CD4-positive, CD25-positive, alpha-beta regulatory T cell (primary cell): ENCODE measurements at regions not wholly inside any gene's neighbourhood (a gene's known extent, or its start where the extent isn't known, plus 50 kb on each side); places are given as distances from the start of the nearest gene placed in this dataset.
A peak's percentile ranks its signal among the peaks of the same experiment; 100 is the strongest.

ENCODE experiments used
- ATAC-seq, 2 donors: fragments of 150-1000 bp; cut with Tn5 transposase; one replicate each; pipeline ENCODE4 v1.10.0; 2021; ENCODE audit warnings: low read depth in 2 of 2, moderate number of reproducible peaks in 2 of 2, moderate library complexity in 1 of 2
- DNase-seq, 3 donors: peaks; one replicate each; pipeline versions ENCODE4 v3.0.0 to v3.0.0-alpha.2; 2012 to 2022; ENCODE audit warnings: mixed read lengths in 1 of 3
- H3K27ac ChIP-seq: one replicate; pipeline ENCODE4 v1.7.0; 2013; ENCODE audit warnings: mild to moderate bottlenecking, low read length; ENCODE audit not compliant: insufficient read depth, poor library complexity, severe bottlenecking
- H3K27me3 ChIP-seq: one replicate; pipeline ENCODE4 v1.7.0; 2013; ENCODE audit warnings: low read length; ENCODE audit not compliant: control insufficient read depth, insufficient read depth
- H3K36me3 ChIP-seq: one replicate; pipeline ENCODE4 v1.7.0; 2013; ENCODE audit warnings: mild to moderate bottlenecking, low read length, moderate library complexity; ENCODE audit not compliant: control insufficient read depth, insufficient read depth
- H3K4me1 ChIP-seq: 2 replicates; pipeline ENCODE4 v1.7.0; 2013; ENCODE audit warnings: mild to moderate bottlenecking, low read length; ENCODE audit not compliant: insufficient read depth, control insufficient read depth, poor library complexity, severe bottlenecking
- H3K4me3 ChIP-seq: one replicate; pipeline ENCODE4 v1.7.0; 2013; ENCODE audit warnings: low read depth, mild to moderate bottlenecking, low read length, moderate library complexity
- H3K9me3 ChIP-seq, 2 experiments: 1 replicate in 1 of 2; 2 replicates in 1 of 2; pipeline ENCODE4 v1.7.0; 2013; ENCODE audit warnings: low read length in 2 of 2, mild to moderate bottlenecking in 1 of 2, moderate library complexity in 1 of 2; ENCODE audit not compliant: control insufficient read depth in 2 of 2
- H3K27ac Mint-ChIP-seq, 3 donors: one replicate each; pipeline ENCODE4 v1.8.0; 2020 to 2022; ENCODE audit warnings: mild to moderate bottlenecking in 3 of 3, mixed read lengths in 3 of 3, moderate library complexity in 2 of 3
- H3K27me3 Mint-ChIP-seq: one replicate; pipeline ENCODE4 v1.8.0; 2022; ENCODE audit warnings: mild to moderate bottlenecking, mixed read lengths
- H3K36me3 Mint-ChIP-seq: one replicate; pipeline ENCODE4 v1.8.0; 2020; ENCODE audit warnings: mixed read lengths
- H3K4me1 Mint-ChIP-seq, 4 donors: one replicate each; pipeline ENCODE4 v1.8.0; 2020 to 2022; ENCODE audit warnings: mixed read lengths in 4 of 4, mild to moderate bottlenecking in 1 of 4
- H3K4me3 Mint-ChIP-seq, 4 donors: one replicate each; pipeline ENCODE4 v1.8.0; 2020 to 2022; ENCODE audit warnings: mild to moderate bottlenecking in 4 of 4, mixed read lengths in 4 of 4, moderate library complexity in 3 of 4
- H3K9me3 Mint-ChIP-seq, 7 donors: one replicate each; pipeline ENCODE4 v1.8.0; 2020 to 2022; ENCODE audit warnings: mixed read lengths in 7 of 7, mild to moderate bottlenecking in 3 of 7, moderate library complexity in 2 of 7

DNA sequence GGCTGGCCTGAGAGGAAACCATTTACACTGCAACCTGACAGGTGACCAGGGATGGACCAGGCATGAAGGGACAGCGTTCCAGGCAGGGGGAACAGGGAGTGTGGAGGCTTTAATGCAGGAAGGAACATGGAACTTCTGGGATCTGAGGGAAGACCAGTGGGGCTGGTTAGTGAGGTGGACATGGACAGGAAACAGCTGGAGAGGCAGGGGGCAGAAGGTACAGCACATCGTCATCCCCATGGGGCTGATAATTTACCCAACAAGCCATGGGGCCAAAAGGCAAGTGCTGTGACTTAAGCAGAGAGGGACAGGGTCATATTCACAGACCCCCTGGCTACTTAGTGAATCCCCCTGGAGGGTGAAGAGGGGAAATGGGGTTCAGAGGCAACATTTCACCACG lies 77.0 kb upstream of the LARS2 start:
- DNase-seq (no peak), ATAC-seq (no peak)
- Mint-ChIP-seq H3K27me3 (peaks cover 27% of the 10 kb centered on the region), H3K4me1 (no peaks in the 10 kb centered on the region), H3K4me3 (no peak overlapping the region), H3K9me3 (peaks cover 0 to 4% (median 0%) of the 10 kb centered on the region in 7 donors), H3K27ac (no peak overlapping the region), H3K36me3 (no peaks in the 10 kb centered on the region)
- Histone ChIP-seq H3K4me1 (no peaks in the 10 kb centered on the region), H3K36me3 (no peaks in the 10 kb centered on the region), H3K27me3 (peaks cover 3% of the 10 kb centered on the region), H3K9me3 (no peaks in the 10 kb centered on the region), H3K27ac (no peak overlapping the region), H3K4me3 (no peak overlapping the region)

DNA sequence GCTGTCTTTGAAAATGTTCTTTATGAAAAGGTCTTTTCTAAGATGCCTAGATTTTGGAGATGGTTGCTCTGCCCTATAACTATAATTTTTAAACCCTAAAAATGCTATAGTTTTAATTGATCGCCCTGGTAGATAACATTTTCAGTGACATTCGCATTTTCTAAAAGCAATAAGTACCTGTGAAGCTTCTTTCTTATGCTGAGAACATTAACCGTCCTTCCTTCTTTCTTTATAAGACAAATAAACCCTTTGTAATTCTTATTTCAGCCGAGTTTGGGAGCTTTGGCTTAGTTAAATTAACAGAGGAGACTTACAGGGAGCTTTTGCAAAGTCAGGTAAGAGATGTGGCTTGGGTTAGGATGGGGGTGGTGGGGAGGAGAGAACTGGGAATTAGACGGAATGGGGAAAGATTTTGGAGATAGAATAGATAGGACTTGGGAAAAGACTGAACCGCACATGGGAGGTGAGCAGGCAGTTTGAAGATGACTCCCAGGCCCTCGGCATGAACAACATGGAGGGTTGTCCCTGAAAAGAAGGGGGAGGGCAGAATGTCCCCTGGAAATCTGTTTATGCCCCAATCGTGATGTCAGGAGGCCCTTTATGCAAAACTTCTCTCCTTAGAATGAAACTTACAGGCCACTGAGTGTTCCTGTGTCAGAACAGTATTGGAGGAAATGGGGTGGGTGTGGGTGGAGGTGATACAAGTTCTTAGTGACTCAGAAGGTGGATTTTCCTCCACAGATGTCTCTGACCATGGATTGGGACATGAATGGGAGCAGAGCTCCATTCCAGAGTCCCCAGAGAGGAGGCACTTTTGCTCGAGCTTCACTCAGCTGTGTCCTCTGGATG lies 76.2 kb upstream of the LARS2 start:
- no peaks in the 10 kb centered on the region for H3K4me1 ChIP-seq
- no peak overlapping the region for H3K27ac ChIP-seq
- H3K4me1 Mint-ChIP-seq, result no peaks in the 10 kb centered on the region
- H3K27ac Mint-ChIP-seq, result no peak overlapping the region
- H3K36me3 ChIP-seq, result no peaks in the 10 kb centered on the region
- H3K9me3 Mint-ChIP-seq, result peaks cover 0 to 4% (median 0%) of the 10 kb centered on the region in 7 donors
- H3K36me3 Mint-ChIP-seq, result no peaks in the 10 kb centered on the region
- ATAC-seq (no peak), DNase-seq (no peak)
- H3K27me3 Mint-ChIP-seq, result peaks cover 27% of the 10 kb centered on the region
- H3K4me3 Mint-ChIP-seq, result no peak overlapping the region
- H3K27me3 ChIP-seq, result peaks cover 3% of the 10 kb centered on the region
- H3K4me3 ChIP-seq, result no peak overlapping the region
- no peaks in the 10 kb centered on the region for H3K9me3 ChIP-seq

- Histone ChIP-seq H3K9me3 (no peaks in the 10 kb centered on the region), H3K4me3 (no peak overlapping the region), H3K27ac (no peak overlapping the region), H3K4me1 (no peaks in the 10 kb centered on the region), H3K36me3 (no peaks in the 10 kb centered on the region), H3K27me3 (peaks cover 3% of the 10 kb centered on the region)
- no peak overlapping the region for H3K4me3 Mint-ChIP-seq
- H3K27me3 Mint-ChIP-seq, result peaks cover 21% of the 10 kb centered on the region
- H3K9me3 Mint-ChIP-seq, result peaks cover 0 to 4% (median 0%) of the 10 kb centered on the region in 7 donors
- H3K36me3 Mint-ChIP-seq, result no peaks in the 10 kb centered on the region
- no peak for DNase-seq
- peak overlapping the region in 1 of 3 donors; percentile 76 for H3K27ac Mint-ChIP-seq
- no peak for ATAC-seq
- H3K4me1 Mint-ChIP-seq, result no peaks in the 10 kb centered on the region
These were observed 75.4 kb upstream of the LARS2 start for GRCh38 chr3:45312836-45313493.

- no peak for ATAC-seq
- no peak for DNase-seq
- Mint-ChIP-seq H3K36me3 (no peaks in the 10 kb centered on the region), H3K27me3 (peaks cover 19% of the 10 kb centered on the region), H3K9me3 (peaks cover 0 to 4% (median 0%) of the 10 kb centered on the region in 7 donors), H3K27ac (no peak overlapping the region), H3K4me1 (no peaks in the 10 kb centered on the region), H3K4me3 (no peak overlapping the region)
- Histone ChIP-seq H3K36me3 (no peaks in the 10 kb centered on the region), H3K27ac (no peak overlapping the region), H3K4me1 (no peaks in the 10 kb centered on the region), H3K4me3 (no peak overlapping the region), H3K27me3 (peaks cover 3% of the 10 kb centered on the region), H3K9me3 (no peaks in the 10 kb centered on the region)
These were observed 74.5 kb upstream of the LARS2 start for GRCh38 chr3:45313743-45314403.

- Histone ChIP-seq H3K27ac (no peak overlapping the region), H3K9me3 (no peaks in the 10 kb centered on the region), H3K36me3 (no peaks in the 10 kb centered on the region), H3K27me3 (no peaks in the 10 kb centered on the region), H3K4me1 (no peaks in the 10 kb centered on the region), H3K4me3 (no peak overlapping the region)
- no peak for DNase-seq
- Mint-ChIP-seq H3K36me3 (no peaks in the 10 kb centered on the region), H3K4me3 (no peak overlapping the region), H3K27ac (no peak overlapping the region), H3K9me3 (peaks cover 0 to 3% (median 0%) of the 10 kb centered on the region in 7 donors), H3K27me3 (peaks cover 12% of the 10 kb centered on the region), H3K4me1 (peaks cover 0 to 6% (median 0%) of the 10 kb centered on the region in 4 donors)
- ATAC-seq, result no peak
These were observed 70.7 kb upstream of the LARS2 start for GRCh38 chr3:45317710-45318109.

- DNase-seq, result no peak
- Histone ChIP-seq H3K27ac (no peak overlapping the region), H3K36me3 (no peaks in the 10 kb centered on the region), H3K9me3 (no peaks in the 10 kb centered on the region), H3K4me3 (no peak overlapping the region), H3K4me1 (no peaks in the 10 kb centered on the region), H3K27me3 (no peaks in the 10 kb centered on the region)
- ATAC-seq, result no peak
- peaks cover 0 to 3% (median 0%) of the 10 kb centered on the region in 7 donors for H3K9me3 Mint-ChIP-seq
- peaks cover 0 to 7% (median 0%) of the 10 kb centered on the region in 4 donors for H3K4me1 Mint-ChIP-seq
- H3K27ac Mint-ChIP-seq, result no peak overlapping the region
- H3K27me3 Mint-ChIP-seq, result peaks cover 6% of the 10 kb centered on the region
- H3K36me3 Mint-ChIP-seq, result no peaks in the 10 kb centered on the region
- no peak overlapping the region for H3K4me3 Mint-ChIP-seq
These were observed 69.7 kb upstream of the LARS2 start for GRCh38 chr3:45318689-45319088.

GRCh38 chr3:45319231-45319995 lies 69.0 kb upstream of the LARS2 start:
- Histone ChIP-seq H3K4me1 (no peaks in the 10 kb centered on the region), H3K27ac (no peak overlapping the region), H3K27me3 (peaks cover 2% of the 10 kb centered on the region), H3K4me3 (no peak overlapping the region), H3K9me3 (no peaks in the 10 kb centered on the region), H3K36me3 (no peaks in the 10 kb centered on the region)
- peaks cover 0 to 7% (median 0%) of the 10 kb centered on the region in 4 donors for H3K4me1 Mint-ChIP-seq
- no peak overlapping the region for H3K27ac Mint-ChIP-seq
- no peak for DNase-seq
- no peaks in the 10 kb centered on the region for H3K36me3 Mint-ChIP-seq
- peaks cover 5% of the 10 kb centered on the region for H3K27me3 Mint-ChIP-seq
- H3K9me3 Mint-ChIP-seq, result peaks cover 0 to 3% (median 0%) of the 10 kb centered on the region in 7 donors
- ATAC-seq, result no peak
- no peak overlapping the region for H3K4me3 Mint-ChIP-seq
